K562 (cell line): ENCODE measurements at regions not wholly inside any gene's neighbourhood (a gene's known extent, or its start where the extent isn't known, plus 50 kb on each side); places are given as distances from the start of the nearest gene placed in this dataset.

Experiments
- ATAC-seq: fragments of 200-7000 bp; cut with Tn5 transposase; 3 replicates; pipeline ENCODE4 v1.9.1; 2020; ENCODE audit warnings: moderate library complexity
- BruUV-seq: library from RNA; stranded (reverse); fragments of 400-500 nt; replicated peaks from 2 replicates; lab custom pipeline; 2021; lab: Mats Ljungman, UMichigan
- CTCF ChIA-PET: fragments of 300-600 bp; formaldehyde crosslinking; extraction: SDS; loops from one replicate; lab custom pipeline; 2021; ENCODE audit warnings: low intra/inter-chr PET ratio; lab: Yijun Ruan, JAX
- POLR2A ChIA-PET: fragments of 300-600, 350-650 bp; sonication (Branson Sonifier 250); formaldehyde crosslinking; extraction: SDS; loops from one replicate; lab custom pipeline; 2021; ENCODE audit warnings: antibody characterized with exemption, inconsistent platforms; lab: Yijun Ruan, JAX
- DNase-seq, 4 experiments: peaks; one replicate each; pipeline versions ENCODE4 v3.0.0 to v3.0.0-alpha.2; 2011 to 2018; ENCODE audit warnings: low spot score in 3 of 4, mixed read lengths in 3 of 4; ENCODE audit errors: extremely low read depth in 1 of 4
- FAIRE-seq: peaks from 2 replicates; lab custom pipeline; 2011; peaks lifted over from hg19 to GRCh38; lab: Jason Lieb, UNC
- H2AFZ ChIP-seq: 2 replicates; pipeline ENCODE4 v1.6.0; 2011; ENCODE audit warnings: low read depth, low read length, control low read depth, inconsistent platforms
- H3K27ac ChIP-seq: fragments of 200-600 bp; 3 replicates; pipeline ENCODE4 v1.8.0; 2011; ENCODE audit warnings: low read depth, mild to moderate bottlenecking, control low read depth, inconsistent platforms, low read length, moderate library complexity, mixed read lengths; ENCODE audit errors: extremely low read depth
- H3K27me3 ChIP-seq, 2 experiments: fragments of 300-600 bp in 1 of 2; 2 replicates in 1 of 2; 3 replicates in 1 of 2; pipeline versions ENCODE4 v1.6.0 to v1.8.0; 2011; ENCODE audit warnings: inconsistent platforms in 2 of 2, low read length in 2 of 2, mild to moderate bottlenecking in 1 of 2, mixed read lengths in 1 of 2, moderate library complexity in 1 of 2; ENCODE audit not compliant: control insufficient read depth in 2 of 2, insufficient read depth in 2 of 2
- H3K36me3 ChIP-seq: fragments of 300-600 bp; 3 replicates; pipeline ENCODE4 v1.8.0; 2011; ENCODE audit warnings: mild to moderate bottlenecking, low read length, inconsistent platforms; ENCODE audit not compliant: control insufficient read depth, insufficient read depth
- H3K4me1 ChIP-seq, 2 experiments: fragments of 200-600 bp in 1 of 2; replicated peaks in 1 of 2; 2 replicates in 1 of 2; 3 replicates in 1 of 2; pipeline versions ENCODE4 v1.5.1 to v1.8.0; 2011; ENCODE audit warnings: inconsistent platforms in 2 of 2, low read length in 2 of 2, mild to moderate bottlenecking in 1 of 2, mixed read lengths in 1 of 2, moderate library complexity in 1 of 2; ENCODE audit not compliant: control insufficient read depth in 2 of 2, insufficient read depth in 2 of 2
- H3K4me2 ChIP-seq: 2 replicates; pipeline ENCODE4 v1.6.1; 2011; ENCODE audit warnings: low read length, control low read depth, inconsistent platforms, mixed read lengths; ENCODE audit not compliant: insufficient read depth
- H3K4me3 ChIP-seq: fragments of 200-600 bp; sonication (generic), shearing (Covaris generic); 2 replicates; pipeline ENCODE4 v1.5.1; 2016; ENCODE audit warnings: control low read depth, inconsistent platforms
- H3K79me2 ChIP-seq: fragments of 200-600 bp; 3 replicates; pipeline ENCODE4 v1.8.0; 2011; ENCODE audit warnings: low read length, inconsistent platforms; ENCODE audit not compliant: control insufficient read depth, insufficient read depth
- H3K9ac ChIP-seq, 2 experiments: 2 replicates each; pipeline versions ENCODE4 v1.6.0 to v1.6.1; 2011; ENCODE audit warnings: low read depth in 2 of 2, low read length in 2 of 2, control low read depth in 1 of 2, inconsistent platforms in 1 of 2, mild to moderate bottlenecking in 1 of 2, mixed read lengths in 1 of 2; ENCODE audit not compliant: insufficient read depth in 1 of 2
- H3K9me1 ChIP-seq: one replicate; pipeline ENCODE4 v1.6.0; 2011; ENCODE audit warnings: inconsistent platforms, mild to moderate bottlenecking, low read length, moderate library complexity; ENCODE audit not compliant: control insufficient read depth, insufficient read depth
- H3K9me3 ChIP-seq: replicated peaks from 2 replicates; pipeline ENCODE4 v1.5.1; 2011; ENCODE audit warnings: low read depth, low read length, inconsistent platforms; ENCODE audit not compliant: control insufficient read depth, insufficient read depth
- H4K20me1 ChIP-seq: replicated peaks from 2 replicates; pipeline ENCODE4 v1.6.1; 2011; ENCODE audit warnings: low read length, inconsistent platforms, mixed read lengths; ENCODE audit not compliant: control insufficient read depth, insufficient read depth
- KDM5B ChIP-seq: fragments of 200-600 bp; sonication (generic); IDR thresholded peaks from 2 replicates; pipeline ENCODE4 v1.6.1; 2012; ENCODE audit warnings: low read depth, mild to moderate bottlenecking, moderate library complexity, low read length, control low read depth, inconsistent platforms; ENCODE audit not compliant: insufficient replicate concordance
- MTA1 ChIP-seq: fragments of 450-650 bp; IDR thresholded peaks from 2 replicates; pipeline ENCODE4 v1.6.1; 2017; ENCODE audit warnings: borderline replicate concordance
- SETDB1 ChIP-seq: IDR thresholded peaks from one replicate; pipeline ENCODE4 v1.6.1; 2012; ENCODE audit warnings: low read length, control low read depth, inconsistent platforms
- SIRT6 ChIP-seq: IDR thresholded peaks from one replicate; pipeline ENCODE4 v1.6.1; 2012; ENCODE audit warnings: low read depth, mild to moderate bottlenecking, control low read depth, inconsistent platforms, low read length, moderate library complexity
- ZNF41 ChIP-seq: fragments of 250-450 bp; sonication (Bioruptor Pico); conservative IDR thresholded peaks from 2 replicates; pipeline ENCODE4 v1.4.0; 2020; ENCODE audit warnings: mild to moderate bottlenecking
- ZNF436 ChIP-seq: fragments of 250-450, 450-650 bp; sonication (Bioruptor Pico); formaldehyde crosslinking; IDR thresholded peaks from 2 replicates; pipeline ENCODE4 v1.7.0; 2020; ENCODE audit warnings: mild to moderate bottlenecking
- WGBS: fragments of 100-300 bp; shearing (Covaris generic); methylation state at CpG from one replicate; pipeline ENCODE4 v1.1.6; 2016; ENCODE audit warnings: low coverage, mixed read lengths; ENCODE audit not compliant: insufficient coverage; ENCODE audit errors: missing lambda C conversion rate; 5-methylcytosine and 5-hydroxymethylcytosine counted together
- in situ Hi-C: fragments of 300-500 bp; cut with MboI; formaldehyde crosslinking; loops from 4 replicates; pipeline ENCODE4 v1.15.0; 2018; ENCODE audit warnings: inconsistent platforms, mixed read lengths
- intact Hi-C: fragments of 100-400 bp; cut with micrococcal nuclease; formaldehyde crosslinking; loops from 2 replicates; pipeline ENCODE4 v1.14.2; 2022
- TF ChIP-seq, protein P1 (sequence below): fragments of 450-650 bp; formaldehyde crosslinking; IDR thresholded peaks from 2 replicates; pipeline ENCODE4 v1.4.0; 2022; ENCODE audit warnings: missing genetic modification characterization
- TF ChIP-seq, protein P2 (sequence below): sonication (generic); formaldehyde crosslinking; IDR thresholded peaks from 2 replicates; pipeline ENCODE4 v1.9.0; 2022; ENCODE audit warnings: mild to moderate bottlenecking, missing genetic modification reagents
- TF ChIP-seq, protein P3 (sequence below): fragments of 450-650 bp; IDR thresholded peaks from 2 replicates; pipeline ENCODE4 v1.6.1; 2017; ENCODE audit warnings: antibody characterized with exemption

DNA sequence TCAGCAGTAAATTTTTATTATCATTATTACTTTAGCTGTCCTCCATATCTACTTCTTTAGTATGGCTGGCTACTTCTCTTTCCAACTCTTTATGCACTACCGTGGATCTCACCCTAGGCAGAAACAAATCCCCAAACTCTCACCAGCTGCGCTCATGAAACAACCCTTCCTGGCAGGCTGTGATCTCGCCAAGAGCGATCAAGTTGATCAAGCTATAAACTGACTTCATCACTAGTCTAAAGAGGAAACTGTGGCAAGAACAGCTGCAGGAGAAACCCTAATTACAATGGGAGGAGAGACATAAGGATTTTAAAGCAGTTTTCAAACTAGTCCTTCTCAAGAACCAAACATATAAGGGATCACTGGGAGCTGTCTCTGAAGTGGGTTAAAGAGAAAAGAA is 160.5 kb upstream of the PRSS58 start:
- FAIRE-seq (no peak), ATAC-seq (no peak), DNase-seq (no peak)
- no peaks in the 10 kb centered on the region for H3K27me3 ChIP-seq
- H3K9me1 ChIP-seq = no peaks in the 10 kb centered on the region
- BruUV-seq = no TSS peak
- H2AFZ ChIP-seq = no peak overlapping the region
- ChIA-PET POLR2A (interaction anchor here (0.9 kb wide), 1 partner anchor 136 kb away, joined by 4 read pairs; no protein-coding TSS in a partner anchor), CTCF (no interaction called here)
- H3K27ac ChIP-seq = no peak overlapping the region
- no peaks in the 10 kb centered on the region for H3K4me1 ChIP-seq
- intact Hi-C loops = no loop called here
- no peaks in the 10 kb centered on the region for H3K9me3 ChIP-seq
- H4K20me1 ChIP-seq = no peaks in the 10 kb centered on the region
- in situ Hi-C loops = no loop called here
- 0% methylated on average over 4 of the region's 4 CpGs for WGBS
- no peak overlapping the region for H3K9ac ChIP-seq
- no peaks in the 10 kb centered on the region for H3K79me2 ChIP-seq
- TF ChIP-seq, protein P1, sequence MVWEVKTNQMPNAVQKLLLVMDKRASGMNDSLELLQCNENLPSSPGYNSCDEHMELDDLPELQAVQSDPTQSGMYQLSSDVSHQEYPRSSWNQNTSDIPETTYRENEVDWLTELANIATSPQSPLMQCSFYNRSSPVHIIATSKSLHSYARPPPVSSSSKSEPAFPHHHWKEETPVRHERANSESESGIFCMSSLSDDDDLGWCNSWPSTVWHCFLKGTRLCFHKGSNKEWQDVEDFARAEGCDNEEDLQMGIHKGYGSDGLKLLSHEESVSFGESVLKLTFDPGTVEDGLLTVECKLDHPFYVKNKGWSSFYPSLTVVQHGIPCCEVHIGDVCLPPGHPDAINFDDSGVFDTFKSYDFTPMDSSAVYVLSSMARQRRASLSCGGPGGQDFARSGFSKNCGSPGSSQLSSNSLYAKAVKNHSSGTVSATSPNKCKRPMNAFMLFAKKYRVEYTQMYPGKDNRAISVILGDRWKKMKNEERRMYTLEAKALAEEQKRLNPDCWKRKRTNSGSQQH (CRISPR knock-in tag) = no peak
- TF ChIP-seq ZNF436 (CRISPR knock-in tag) (no peak), ZNF41 (CRISPR knock-in tag) (no peak), SIRT6 (no peak), KDM5B (no peak), SETDB1 (no peak), MTA1 (no peak)
- TF ChIP-seq, protein P2, sequence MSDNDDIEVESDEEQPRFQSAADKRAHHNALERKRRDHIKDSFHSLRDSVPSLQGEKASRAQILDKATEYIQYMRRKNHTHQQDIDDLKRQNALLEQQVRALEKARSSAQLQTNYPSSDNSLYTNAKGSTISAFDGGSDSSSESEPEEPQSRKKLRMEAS (CRISPR knock-in tag) = no peak
- TF ChIP-seq, protein P3, sequence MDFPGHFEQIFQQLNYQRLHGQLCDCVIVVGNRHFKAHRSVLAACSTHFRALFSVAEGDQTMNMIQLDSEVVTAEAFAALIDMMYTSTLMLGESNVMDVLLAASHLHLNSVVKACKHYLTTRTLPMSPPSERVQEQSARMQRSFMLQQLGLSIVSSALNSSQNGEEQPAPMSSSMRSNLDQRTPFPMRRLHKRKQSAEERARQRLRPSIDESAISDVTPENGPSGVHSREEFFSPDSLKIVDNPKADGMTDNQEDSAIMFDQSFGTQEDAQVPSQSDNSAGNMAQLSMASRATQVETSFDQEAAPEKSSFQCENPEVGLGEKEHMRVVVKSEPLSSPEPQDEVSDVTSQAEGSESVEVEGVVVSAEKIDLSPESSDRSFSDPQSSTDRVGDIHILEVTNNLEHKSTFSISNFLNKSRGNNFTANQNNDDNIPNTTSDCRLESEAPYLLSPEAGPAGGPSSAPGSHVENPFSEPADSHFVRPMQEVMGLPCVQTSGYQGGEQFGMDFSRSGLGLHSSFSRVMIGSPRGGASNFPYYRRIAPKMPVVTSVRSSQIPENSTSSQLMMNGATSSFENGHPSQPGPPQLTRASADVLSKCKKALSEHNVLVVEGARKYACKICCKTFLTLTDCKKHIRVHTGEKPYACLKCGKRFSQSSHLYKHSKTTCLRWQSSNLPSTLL = no peak
- H3K4me3 ChIP-seq = no peak overlapping the region
- H3K36me3 ChIP-seq = no peaks in the 10 kb centered on the region
- no peak overlapping the region for H3K4me2 ChIP-seq
